ENCODE measurements at regions not wholly inside any gene's neighbourhood (a gene's known extent, or its start where the extent isn't known, plus 50 kb on each side); places are given as distances from the start of the nearest gene placed in this dataset.

DNA sequence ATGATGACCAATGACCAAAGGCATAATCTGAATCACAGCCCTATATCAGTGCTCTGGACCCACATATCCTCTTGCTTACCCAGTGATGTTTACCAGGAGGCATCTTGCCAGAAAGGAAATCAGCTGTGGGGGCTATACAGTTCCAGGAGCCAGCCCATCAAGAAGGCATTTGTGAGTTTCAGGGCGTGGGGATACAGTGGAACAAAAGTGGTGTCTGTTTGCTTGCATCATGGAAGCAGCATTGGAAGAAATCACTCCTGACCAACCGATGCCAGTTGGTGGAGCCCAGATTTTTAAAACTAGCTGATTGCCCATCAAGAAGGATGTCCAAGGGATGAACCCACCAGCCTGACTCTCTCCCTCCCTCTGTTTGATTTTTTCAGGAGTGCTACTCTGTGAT lies 106.5 kb upstream of the EGFLAM start:
- TF ChIP-seq, protein P1, sequence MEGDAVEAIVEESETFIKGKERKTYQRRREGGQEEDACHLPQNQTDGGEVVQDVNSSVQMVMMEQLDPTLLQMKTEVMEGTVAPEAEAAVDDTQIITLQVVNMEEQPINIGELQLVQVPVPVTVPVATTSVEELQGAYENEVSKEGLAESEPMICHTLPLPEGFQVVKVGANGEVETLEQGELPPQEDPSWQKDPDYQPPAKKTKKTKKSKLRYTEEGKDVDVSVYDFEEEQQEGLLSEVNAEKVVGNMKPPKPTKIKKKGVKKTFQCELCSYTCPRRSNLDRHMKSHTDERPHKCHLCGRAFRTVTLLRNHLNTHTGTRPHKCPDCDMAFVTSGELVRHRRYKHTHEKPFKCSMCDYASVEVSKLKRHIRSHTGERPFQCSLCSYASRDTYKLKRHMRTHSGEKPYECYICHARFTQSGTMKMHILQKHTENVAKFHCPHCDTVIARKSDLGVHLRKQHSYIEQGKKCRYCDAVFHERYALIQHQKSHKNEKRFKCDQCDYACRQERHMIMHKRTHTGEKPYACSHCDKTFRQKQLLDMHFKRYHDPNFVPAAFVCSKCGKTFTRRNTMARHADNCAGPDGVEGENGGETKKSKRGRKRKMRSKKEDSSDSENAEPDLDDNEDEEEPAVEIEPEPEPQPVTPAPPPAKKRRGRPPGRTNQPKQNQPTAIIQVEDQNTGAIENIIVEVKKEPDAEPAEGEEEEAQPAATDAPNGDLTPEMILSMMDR (IDR thresholded peaks at IDR 0.05), result no peak
- TF ChIP-seq, protein P2, sequence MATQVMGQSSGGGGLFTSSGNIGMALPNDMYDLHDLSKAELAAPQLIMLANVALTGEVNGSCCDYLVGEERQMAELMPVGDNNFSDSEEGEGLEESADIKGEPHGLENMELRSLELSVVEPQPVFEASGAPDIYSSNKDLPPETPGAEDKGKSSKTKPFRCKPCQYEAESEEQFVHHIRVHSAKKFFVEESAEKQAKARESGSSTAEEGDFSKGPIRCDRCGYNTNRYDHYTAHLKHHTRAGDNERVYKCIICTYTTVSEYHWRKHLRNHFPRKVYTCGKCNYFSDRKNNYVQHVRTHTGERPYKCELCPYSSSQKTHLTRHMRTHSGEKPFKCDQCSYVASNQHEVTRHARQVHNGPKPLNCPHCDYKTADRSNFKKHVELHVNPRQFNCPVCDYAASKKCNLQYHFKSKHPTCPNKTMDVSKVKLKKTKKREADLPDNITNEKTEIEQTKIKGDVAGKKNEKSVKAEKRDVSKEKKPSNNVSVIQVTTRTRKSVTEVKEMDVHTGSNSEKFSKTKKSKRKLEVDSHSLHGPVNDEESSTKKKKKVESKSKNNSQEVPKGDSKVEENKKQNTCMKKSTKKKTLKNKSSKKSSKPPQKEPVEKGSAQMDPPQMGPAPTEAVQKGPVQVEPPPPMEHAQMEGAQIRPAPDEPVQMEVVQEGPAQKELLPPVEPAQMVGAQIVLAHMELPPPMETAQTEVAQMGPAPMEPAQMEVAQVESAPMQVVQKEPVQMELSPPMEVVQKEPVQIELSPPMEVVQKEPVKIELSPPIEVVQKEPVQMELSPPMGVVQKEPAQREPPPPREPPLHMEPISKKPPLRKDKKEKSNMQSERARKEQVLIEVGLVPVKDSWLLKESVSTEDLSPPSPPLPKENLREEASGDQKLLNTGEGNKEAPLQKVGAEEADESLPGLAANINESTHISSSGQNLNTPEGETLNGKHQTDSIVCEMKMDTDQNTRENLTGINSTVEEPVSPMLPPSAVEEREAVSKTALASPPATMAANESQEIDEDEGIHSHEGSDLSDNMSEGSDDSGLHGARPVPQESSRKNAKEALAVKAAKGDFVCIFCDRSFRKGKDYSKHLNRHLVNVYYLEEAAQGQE (IDR thresholded peaks at IDR 0.05; ENCODE audit: insufficient read depth in 1 of 2, low read depth in 2 of 2, low read length in 1 of 2), result no peak
- TF ChIP-seq POLR2AphosphoS5 (IDR thresholded peaks at IDR 0.05; ENCODE audit: low read depth, low read length) (no peak), TCF7L2 (IDR thresholded peaks at IDR 0.05; ENCODE audit: low read depth, low read length) (no peak)
